NCI-H69 (cell line): ENCODE measurements at regions not wholly inside any gene's neighbourhood (a gene's known extent, or its start where the extent isn't known, plus 50 kb on each side); places are given as distances from the start of the nearest gene placed in this dataset.

Source experiments
- DNase-seq: peaks from one replicate; lab custom pipeline; 2025; lab: John Stamatoyannopoulos, UW

DNA sequence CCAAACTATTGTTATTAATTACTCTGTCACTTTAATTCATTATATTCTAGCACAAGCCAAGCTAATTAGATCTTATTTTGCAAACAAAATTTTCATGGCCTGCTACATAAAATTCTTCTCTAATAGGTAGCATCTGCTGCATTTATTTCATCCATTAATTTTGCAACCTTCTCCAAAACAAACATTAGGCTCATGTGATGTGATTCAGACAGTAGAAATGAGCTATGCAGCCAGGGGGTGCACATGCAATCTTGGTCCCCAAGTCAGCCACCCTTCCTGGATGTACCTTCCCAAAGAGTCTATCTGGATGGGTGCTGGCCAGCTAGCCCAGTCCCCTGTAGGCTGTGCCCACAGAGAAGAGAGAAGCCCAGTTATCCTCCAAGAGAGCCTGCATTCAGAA, 242.1 kb upstream of the OSR1 start:
- no peak for DNase-seq

DNA sequence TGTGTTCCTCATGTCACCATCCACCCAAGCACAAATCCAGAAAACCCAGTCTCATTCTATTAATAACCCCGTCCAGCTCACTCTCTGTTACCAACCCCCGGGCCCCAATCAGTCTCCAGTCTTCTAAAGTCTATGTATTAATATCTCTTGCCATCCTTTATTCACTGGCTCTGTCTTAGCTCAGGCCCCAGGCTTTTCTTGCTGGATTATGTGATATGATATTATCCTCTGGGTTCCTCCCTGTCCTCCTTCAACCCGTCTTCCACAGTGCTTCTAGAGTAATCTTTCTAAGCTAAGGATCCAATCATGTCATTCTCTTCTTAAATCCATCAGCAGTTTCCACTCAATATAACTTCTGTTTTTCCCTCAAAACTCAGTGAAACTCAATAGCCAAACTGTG, 240.5 kb upstream of the OSR1 start:
- no peak for DNase-seq

DNA sequence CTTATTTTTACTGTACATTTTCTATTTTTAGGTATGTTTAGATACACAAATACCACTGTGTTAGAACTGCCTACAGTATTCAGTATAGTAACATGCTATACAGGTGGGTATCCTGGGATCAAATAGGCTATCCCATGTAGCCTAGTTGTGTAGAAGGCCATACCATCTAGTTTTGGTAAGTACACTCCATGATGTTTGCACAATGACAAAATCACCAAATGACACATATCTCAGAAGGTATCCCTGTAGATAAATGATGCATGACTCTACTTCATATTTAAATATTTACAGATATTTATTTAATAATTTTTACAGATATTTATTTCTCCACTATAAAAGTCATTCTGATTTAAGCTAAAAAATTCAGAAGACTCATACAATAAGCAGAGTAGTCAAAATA, 233.8 kb upstream of the OSR1 start:
- no peak for DNase-seq

DNA sequence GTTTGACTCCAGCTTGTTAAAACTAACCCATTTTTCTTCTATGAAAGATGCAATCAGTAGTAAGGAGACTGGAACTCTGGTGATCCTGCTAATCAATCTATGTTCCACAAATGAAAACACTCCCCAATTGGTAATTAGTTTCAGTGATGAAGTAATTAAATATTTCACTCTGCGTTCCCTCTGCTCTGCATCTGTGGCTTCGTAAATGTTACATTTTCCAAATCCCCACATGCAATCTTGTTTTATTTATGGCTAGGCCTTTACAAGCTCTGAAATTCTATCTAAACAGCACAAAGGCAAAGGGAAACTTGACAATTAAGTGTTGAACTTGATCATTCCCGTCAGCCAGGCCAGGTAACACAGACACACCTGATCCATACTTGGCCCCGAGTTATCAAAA, 231.4 kb upstream of the OSR1 start:
- DNase-seq: no peak

DNA sequence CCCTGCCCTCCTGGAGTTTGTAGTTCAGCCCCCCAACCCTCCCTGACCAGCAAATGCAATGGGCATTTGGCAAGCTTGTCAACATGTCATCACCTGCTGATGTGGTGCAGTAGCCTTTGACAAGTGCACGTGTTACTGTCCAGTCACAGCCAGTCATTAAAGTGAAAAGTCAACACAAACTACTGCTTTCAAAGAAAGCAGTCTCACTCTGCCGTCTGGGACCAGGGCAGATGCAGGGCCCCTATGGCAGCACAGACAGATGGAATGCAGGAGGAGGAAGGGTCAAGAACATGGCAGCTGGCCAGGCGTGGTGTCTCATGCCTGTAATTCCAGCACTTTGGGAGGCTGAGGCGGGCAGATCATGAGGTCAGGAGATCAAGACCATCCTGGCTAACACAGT, 222.4 kb upstream of the OSR1 start:
- no peak for DNase-seq

DNA sequence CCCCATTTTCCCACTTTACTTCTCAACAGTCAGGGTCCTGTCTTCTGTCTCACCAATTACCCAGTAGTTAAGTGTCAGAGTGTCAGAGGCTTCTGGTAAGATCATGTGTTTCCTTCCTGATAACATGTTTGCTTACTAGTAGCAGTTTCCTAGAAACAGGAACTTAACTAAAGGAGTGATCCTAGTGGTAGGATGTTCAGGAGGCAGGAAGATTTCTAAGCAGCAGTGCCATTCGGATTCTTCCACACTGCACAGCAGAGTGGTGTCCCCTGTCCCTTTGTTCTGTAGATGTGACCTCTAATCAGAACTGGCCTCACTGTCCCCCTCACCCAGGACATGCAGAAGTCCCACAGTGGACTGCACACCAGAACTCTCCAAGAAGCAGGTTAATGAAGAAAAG, 221.8 kb upstream of the OSR1 start:
- no peak for DNase-seq

DNA sequence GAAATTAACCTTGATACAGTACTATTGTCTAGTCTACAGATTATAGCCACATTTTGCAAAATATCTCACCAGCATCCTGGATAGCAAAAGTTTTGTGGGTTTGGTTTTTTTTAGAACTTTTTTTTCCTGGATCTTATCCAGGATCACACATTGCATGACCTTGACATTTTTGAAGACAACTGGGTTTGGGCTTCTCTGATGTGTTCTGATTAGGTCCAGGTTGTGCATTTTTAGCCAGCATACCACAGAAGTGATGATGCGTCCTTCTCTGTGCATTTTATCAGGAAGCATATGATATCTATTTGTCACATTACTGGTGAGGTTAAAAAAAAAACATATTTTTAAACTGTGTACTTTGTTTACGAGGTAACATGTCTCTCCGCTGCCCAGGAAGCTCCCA, 221.0 kb upstream of the OSR1 start:
- no peak for DNase-seq

DNA sequence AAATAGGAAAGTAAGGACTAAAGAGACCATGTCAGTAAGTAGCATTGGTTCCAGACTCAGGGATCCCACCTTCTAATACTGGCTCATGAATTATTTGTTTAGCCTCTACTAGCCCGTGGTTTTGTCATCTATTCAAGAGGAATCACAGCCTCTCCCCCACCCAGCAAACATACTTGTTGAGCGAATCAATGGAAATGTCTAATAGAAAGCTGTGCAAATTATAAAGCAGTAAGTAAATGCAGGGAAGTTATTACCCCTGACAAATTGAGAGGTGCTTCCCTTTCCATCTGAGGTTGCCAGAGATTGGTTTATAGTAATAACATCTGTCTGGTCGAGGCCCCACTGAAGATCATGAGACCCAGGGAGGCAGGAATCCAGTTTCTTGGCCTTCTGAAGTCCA, 219.3 kb upstream of the OSR1 start:
- no peak for DNase-seq

DNA sequence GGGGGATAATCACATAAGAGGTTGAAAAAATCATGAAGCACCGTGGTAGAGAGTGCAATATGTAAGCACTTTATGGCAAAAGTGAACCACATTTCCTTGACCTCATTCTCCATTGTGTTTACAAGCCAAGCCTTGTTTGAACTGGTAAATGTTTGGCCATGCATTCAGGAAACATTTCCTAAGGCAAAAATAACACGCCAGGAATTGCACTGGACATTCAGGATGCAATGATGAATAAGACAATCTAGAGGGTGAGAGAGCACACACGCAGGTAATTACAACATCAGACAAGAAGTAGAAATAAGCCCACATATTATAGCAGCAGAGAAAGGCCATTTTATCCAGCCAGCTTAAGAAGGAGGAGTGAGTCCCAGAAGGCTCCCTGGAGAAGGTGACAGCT, 218.0 kb upstream of the OSR1 start:
- peak; percentile 18 for DNase-seq

DNA sequence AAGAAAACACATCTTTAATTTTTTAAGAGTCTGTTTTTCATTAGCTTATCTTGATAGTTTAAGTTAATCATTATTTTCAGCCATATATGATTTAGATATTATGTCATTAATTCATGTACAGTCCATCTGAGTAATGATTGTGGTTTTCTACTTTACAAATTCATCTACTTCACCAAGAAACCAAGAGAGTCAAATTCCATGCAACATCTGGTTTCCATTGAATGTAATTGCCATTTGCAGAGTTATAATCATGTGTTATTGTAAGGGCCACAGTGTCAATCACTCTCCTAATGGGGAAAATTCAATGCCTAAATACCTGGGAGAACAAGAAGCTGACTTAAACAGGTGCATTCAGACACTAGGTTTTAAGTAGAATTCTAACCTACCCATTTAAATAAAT, 217.2 kb upstream of the OSR1 start:
- peak; percentile 25 for DNase-seq

DNA sequence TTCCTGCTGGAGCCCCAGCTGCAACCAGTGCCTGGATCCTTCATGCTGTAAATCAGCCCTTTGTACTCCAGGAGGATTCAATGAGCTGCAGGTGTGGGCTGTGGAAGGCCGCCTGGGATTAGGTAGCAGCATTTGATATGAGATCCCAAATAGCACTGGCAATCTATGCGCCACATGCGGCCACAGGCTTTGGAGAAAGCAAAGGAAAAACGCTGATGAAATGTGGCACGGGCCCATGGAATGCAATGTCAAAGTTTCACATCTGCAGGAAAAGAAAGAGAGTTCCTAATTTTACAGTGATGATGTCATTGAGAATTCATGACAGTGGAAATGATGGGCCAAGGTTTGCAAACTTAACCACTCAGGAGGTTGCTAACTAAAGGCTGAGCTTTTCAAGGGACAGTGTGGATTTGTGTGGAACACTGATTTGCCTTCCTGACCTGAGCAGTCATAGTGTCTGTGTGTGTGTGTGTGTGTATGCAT, 216.4 kb upstream of the OSR1 start:
- peak; percentile 44 for DNase-seq

DNA sequence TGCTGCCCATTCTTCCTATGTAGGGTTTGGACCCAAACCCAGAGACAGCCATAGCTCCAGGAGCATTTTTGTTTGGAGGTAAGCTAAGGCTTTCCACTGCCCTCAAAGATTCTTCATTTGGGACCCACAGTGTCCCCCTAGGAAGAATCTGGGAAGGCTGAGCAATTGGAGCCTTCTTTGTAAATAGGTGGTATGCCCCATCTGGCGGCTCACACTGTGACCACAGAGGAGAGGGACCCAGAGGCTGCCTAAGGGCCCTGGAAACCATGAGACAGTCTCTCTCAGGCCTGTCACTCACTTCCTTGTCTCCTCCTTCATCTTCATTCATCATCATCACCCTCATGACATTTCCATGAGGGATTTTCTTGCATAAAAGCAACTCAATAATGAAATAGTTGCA, 215.4 kb upstream of the OSR1 start:
- DNase-seq: no peak

DNA sequence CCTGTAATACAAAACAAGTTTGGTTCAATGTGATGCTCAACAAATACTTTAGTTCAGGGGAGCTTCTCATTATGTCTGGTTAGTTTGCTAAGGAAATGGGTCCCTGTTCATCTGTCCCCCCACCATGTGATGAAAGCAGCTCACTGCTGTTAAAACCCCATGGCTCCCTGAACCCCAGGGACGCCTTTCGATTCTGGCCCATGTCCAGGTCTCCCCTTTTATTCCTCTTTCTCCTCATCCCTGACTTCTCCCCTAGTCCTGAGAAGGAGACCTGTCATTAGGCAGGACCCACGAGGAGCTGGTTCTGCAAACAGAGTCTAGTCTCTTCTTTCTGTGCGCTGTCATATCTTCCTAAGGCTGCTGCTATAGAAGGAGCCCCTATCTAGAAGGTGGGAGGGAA, 213.3 kb upstream of the OSR1 start:
- DNase-seq: no peak

DNA sequence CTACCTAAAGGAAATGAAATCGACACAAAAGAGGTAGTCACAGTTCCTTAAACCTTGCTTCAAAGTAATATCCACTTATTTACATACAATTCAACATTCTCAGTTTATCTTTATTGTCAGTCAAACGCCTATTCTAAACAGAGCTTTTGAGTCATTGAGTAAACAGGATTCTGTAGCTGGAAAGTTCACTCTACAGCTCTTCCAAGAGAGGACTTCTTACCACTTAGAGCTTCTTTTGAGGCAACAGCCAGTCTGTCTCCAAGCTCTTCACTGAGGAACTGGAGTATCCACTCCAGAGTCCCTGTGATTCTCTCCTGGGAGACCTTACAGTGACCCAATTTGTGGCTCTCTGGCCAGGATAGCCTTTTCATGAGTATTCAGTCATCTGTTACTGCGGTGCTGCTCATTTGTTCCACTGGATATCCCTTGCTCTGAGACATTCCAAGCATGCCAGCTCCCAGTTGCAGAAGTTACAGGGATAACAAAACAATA, 210.9 kb upstream of the OSR1 start:
- DNase-seq: no peak

DNA sequence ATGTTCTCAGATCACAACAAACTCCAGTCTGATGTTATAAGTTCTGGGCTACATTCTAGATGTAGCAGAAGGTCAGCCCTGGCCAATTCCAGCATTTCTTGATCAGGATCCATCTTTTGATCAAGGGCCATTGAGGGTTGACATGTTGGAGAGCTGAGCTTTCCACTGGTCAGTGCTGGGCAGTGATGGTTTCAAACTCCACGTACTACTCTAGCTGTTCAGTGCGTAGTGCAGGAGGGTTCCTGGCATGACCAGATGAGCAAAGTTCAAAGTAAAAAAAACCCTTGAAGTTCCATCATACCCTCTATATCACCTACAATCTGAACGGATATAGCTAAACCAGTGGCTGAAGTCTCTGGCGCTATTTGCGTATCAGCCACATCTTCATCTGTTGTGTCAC, 210.4 kb upstream of the OSR1 start:
- DNase-seq: no peak

DNA sequence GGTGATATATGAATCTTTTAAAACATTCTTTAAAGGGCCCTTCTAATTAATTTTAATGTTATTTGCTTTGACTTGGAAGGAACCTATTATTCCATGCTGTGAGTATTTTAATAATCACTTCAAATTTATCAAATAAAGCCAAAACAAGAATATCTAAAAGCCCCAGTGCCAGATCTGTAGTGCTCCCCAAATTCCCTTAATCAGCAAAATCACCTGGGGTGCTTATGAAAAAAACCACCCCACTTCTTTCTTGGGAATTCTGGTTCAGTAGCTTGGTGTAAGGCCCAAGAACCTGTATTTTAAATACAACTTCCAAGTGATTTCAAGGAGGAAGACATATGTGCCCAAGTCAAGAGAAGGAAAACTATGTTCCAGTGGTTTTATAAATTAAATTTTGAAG, 202.4 kb upstream of the OSR1 start:
- DNase-seq: no peak

DNA sequence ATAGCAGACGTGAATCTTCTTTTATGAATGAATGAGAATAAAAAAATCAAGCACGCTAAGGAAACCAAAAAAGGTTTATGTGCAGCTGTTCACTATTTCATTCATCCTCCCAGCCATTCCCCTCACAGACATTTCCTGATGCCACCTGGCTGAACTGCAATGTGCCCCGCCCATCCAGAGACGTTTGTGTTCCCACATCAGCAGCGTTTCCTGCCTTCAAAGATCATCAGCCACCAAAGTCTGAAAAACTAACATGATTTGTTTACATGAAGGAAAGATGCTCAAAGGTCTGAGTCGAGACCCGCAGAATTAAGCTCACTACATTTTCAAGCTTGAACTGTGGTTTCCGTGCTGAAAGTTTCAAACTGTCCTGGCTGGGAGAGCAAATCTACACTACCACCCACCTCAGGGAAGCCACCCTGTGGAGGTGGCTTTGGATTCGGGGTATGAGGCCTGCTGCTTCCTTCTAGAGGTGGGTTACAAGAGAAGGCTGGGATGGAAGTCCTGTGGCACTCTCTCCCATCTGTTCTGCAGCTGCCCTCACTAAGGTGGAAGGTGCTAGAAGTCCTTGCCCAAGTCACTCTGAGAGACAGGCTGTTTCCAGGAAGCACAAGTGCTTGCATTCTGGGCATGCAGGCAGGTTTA, 201.3 kb upstream of the OSR1 start:
- DNase-seq: no peak

DNA sequence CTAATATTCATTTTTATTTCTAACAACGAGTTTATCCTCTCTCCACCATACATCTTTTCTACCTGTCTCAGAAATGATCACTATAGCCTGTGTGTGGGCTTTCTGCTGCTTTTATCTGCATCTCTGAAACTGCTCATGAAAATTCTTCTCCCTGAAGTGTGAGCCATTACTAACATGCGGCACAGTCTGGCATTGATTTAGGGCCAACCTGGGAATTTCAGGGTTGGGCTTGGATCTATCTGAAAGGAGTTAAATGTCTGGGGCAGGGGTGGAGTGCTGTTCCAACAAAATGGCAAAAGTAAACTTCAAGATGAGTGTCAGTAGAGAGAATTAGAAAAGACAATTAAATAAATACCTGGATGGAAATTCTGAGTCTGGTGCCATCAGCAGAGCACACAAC, 198.2 kb upstream of the OSR1 start:
- no peak for DNase-seq

DNA sequence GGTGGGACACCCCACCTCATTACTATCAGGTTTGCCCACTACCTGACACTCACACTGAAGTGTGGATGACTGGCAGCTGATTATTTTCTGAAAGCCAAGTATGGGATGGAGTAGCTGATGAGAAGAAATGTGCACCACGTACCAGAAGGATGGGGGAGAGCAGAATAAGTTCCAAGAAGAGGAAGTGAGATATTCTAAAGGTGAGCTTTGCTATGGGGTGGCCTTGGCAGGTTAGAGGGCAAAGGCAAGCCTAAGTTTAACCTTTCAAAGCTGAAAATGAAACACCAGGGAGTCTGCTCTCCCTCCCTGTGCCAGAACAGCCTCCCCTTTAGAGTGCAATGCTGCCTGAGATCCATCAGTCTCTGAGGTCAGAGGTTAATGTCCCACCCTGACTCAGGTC, 196.1 kb upstream of the OSR1 start:
- DNase-seq: no peak

DNA sequence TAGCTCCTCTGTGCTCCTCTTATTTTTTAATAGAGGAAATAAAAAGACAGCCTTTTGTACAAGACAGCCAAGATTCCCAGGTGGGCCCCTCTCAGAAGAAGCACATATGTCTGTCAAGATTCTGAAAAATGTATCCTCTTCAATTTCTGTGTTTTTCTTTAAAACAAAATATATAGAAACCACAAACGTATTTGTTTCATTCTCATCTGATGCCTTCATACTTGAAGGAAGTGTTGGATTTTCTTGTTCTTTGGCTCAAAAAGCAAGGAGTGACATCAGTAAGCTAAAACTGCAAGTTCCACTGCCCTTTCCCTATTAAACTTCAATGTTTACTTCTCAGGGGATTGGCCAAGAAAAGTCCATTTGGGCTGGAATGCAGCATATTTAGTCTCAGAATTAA, 193.8 kb upstream of the OSR1 start:
- no peak for DNase-seq

DNA sequence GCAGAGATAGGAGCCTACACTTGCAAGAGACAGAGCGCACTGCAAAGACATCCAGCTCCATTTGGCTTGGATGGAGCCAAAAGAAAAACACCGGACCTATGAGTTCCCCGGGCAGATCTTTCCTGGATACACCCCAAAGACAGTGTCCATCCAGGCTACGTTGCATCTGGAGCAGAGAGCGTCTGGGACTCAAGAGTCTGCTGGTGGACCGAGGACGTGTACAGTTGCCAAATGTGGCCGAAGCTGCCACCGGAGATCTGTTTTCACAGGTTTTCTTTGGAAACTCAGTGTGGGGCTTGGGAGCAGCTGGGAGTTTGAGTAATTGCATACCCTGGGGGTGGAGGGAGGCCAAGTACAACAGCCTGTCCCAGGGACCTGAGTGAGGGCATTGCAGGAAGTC, 192.3 kb upstream of the OSR1 start:
- DNase-seq: no peak

DNA sequence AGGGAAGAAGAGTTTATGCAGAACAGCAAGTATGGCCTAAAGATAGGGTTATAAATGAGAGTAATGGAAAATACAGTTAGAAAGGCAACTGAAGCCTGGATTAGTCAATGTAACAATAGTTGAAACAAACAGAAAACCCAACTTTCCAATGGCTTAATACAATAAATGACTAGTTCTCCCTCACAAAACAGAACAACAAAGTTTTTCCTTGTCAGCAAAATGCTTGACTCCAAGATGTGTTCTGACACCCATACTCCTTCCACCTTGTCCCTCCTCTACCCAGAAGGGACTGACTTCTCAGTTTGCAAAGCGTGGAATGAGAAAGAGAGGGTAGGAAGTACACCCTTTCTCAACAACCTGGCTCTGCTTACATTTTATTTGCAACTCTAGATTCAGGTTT, 191.4 kb upstream of the OSR1 start:
- no peak for DNase-seq

DNA sequence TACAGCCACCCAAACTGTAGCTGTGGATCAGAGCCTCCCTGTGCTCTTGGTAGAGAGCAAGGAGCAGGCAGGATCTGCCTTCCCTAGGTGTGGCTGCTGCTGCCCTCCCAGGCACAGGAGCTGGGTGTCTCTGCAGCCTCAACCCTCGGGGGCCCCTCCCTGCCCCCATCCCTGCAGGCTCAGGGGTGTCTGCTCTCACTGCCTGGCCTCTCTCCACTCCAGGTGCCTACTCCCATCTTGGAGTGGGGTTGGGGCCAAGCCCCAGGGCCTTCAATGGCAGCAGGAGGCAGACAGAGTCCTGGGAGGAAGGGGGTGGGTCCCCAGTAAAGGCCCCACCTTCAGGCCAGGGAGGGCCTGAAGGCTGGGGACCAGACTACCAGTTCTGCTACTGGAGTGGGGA, 189.7 kb upstream of the OSR1 start:
- DNase-seq: no peak

DNA sequence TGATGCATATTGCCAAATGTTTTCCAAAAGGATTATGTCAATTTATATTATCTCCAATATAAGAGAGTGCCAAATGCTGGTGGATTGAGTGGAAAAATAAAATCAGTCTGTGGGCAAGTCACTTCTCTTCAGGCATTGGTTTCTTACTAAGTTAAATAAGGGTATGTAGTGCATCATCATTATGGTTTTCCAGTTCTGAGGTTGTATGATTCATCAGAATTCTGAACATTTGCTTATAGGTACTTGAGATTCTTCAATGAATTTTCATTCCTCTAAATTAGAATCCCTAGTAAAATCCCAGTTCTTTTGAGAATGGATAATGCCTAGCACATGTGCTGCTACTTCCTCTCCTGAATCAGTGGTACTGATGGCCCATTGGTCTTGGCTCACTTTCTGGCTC, 188.9 kb upstream of the OSR1 start:
- no peak for DNase-seq

DNA sequence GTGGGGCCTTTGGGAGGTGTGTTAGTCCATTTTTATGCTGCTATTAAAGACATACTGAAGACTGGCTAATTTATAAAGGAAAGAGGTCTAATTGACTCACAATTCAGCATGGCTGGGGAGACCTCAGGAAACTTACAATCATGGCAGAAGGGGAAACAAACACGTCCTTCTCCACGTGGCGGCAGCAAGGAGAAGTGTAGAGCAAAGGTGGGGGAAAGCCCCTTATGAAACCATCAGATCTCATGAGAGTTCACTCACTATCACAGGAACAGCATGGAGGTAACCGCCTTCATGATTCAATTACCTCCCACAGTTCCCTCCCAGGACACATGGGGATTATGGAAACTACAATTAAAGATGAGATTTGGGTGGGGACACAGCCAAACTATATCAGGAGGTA, 187.1 kb upstream of the OSR1 start:
- DNase-seq: no peak
